GM18517 (cell line): ENCODE measurements at regions not wholly inside any gene's neighbourhood (a gene's known extent, or its start where the extent isn't known, plus 50 kb on each side); places are given as distances from the start of the nearest gene placed in this dataset.
A peak's percentile ranks its signal among the peaks of the same experiment; 100 is the strongest.
"Not testable (repeated sequence)": the region's sequence is repeated elsewhere in the genome, so short reads cannot be mapped to it uniquely, and the experiment has no call there.

ENCODE experiments used
- ATAC-seq: cut with Tn5 transposase; IDR thresholded peaks from one replicate; pipeline ENCODE4 v1.9.1; 2021; ENCODE audit warnings: mild to moderate bottlenecking, moderate library complexity; ENCODE audit not compliant: unreplicated experiment

GRCh38 chr12:75657354-75657753 lies 145.9 kb upstream of the KRR1 start:
- ATAC-seq = not testable (repeated sequence)

GRCh38 chr12:75656648-75657047 lies 145.2 kb upstream of the KRR1 start:
- ATAC-seq = no peak

- ATAC-seq = no peak
Measured at GRCh38 chr12:75656210-75656609, 144.8 kb upstream of the KRR1 start.

- ATAC-seq = no peak
Measured at GRCh38 chr12:75655315-75655806, 144.0 kb upstream of the KRR1 start.

GRCh38 chr12:75651342-75651695 lies 139.9 kb upstream of the KRR1 start:
- ATAC-seq = no peak

GRCh38 chr12:75650595-75651341 lies 139.4 kb upstream of the KRR1 start:
- no peak for ATAC-seq

- ATAC-seq = no peak
Measured at GRCh38 chr12:75650100-75650499, 138.7 kb upstream of the KRR1 start.

- no peak for ATAC-seq
Measured at GRCh38 chr12:75648856-75649255, 137.4 kb upstream of the KRR1 start.

GRCh38 chr12:75646329-75647210 lies 135.2 kb upstream of the KRR1 start:
- no peak for ATAC-seq

- no peak for ATAC-seq
Measured at GRCh38 chr12:75644472-75645072, 133.2 kb upstream of the KRR1 start.

GRCh38 chr12:75643119-75643518 lies 131.7 kb upstream of the KRR1 start:
- ATAC-seq = not testable (repeated sequence)

GRCh38 chr12:75642226-75642625 lies 130.8 kb upstream of the KRR1 start:
- no peak for ATAC-seq

- peak; percentile 100 for ATAC-seq
Measured at GRCh38 chr12:75641031-75641780, 129.8 kb upstream of the KRR1 start.

GRCh38 chr12:75638792-75639191 lies 127.4 kb upstream of the KRR1 start:
- ATAC-seq = no peak

GRCh38 chr12:75636607-75637006 lies 125.2 kb upstream of the KRR1 start:
- ATAC-seq = no peak

GRCh38 chr12:75635606-75636444 lies 124.4 kb upstream of the KRR1 start:
- ATAC-seq = no peak

GRCh38 chr12:75634244-75635222 lies 123.1 kb upstream of the KRR1 start:
- ATAC-seq = no peak

GRCh38 chr12:75633789-75634188 lies 122.4 kb upstream of the KRR1 start:
- ATAC-seq = no peak

GRCh38 chr12:75632442-75632841 lies 121.0 kb upstream of the KRR1 start:
- ATAC-seq = no peak
